HepG2 (cell line): ENCODE measurements at regions not wholly inside any gene's neighbourhood (a gene's known extent, or its start where the extent isn't known, plus 50 kb on each side); places are given as distances from the start of the nearest gene placed in this dataset.
"Not testable (repeated sequence)": the region's sequence is repeated elsewhere in the genome, so short reads cannot be mapped to it uniquely, and the experiment has no call there.

Source experiments
- ATAC-seq: fragments of 200-7000 bp; cut with Tn5 transposase; 3 replicates; pipeline ENCODE4 v1.9.1; 2020; ENCODE audit warnings: mild to moderate bottlenecking, moderate library complexity
- BruUV-seq: library from RNA; stranded (reverse); fragments of 400-500 nt; replicated peaks from 2 replicates; lab custom pipeline; 2021; lab: Mats Ljungman, UMichigan
- CTCF ChIA-PET: fragments of 300-600 bp; formaldehyde crosslinking; extraction: SDS; loops from one replicate; lab custom pipeline; 2021; ENCODE audit warnings: low total read pairs, inconsistent platforms, low intra/inter-chr PET ratio; lab: Yijun Ruan, JAX
- POLR2A ChIA-PET: fragments of 350-600 bp; sonication (Branson Sonifier 250); formaldehyde crosslinking; loops from one replicate; lab custom pipeline; 2020; ENCODE audit warnings: antibody characterized with exemption, inconsistent platforms; lab: Yijun Ruan, JAX
- DNase-seq: peaks from one replicate; pipeline ENCODE4 v3.0.0-alpha.2; 2015; ENCODE audit warnings: low spot score
- FAIRE-seq: peaks from 3 replicates; lab custom pipeline; 2011; peaks lifted over from hg19 to GRCh38; lab: Jason Lieb, UNC
- H2AFZ ChIP-seq: one replicate; pipeline ENCODE4 v1.6.1; 2011; ENCODE audit warnings: low read length, inconsistent platforms
- H3K27ac ChIP-seq: fragments of 300-600 bp; 3 replicates; pipeline ENCODE4 v1.8.0; 2011; ENCODE audit warnings: mixed run types, mild to moderate bottlenecking, mixed read lengths, low read length, inconsistent platforms; ENCODE audit not compliant: insufficient read depth; ENCODE audit errors: extremely low read length
- H3K27me3 ChIP-seq, 2 experiments: fragments of 200-600 bp in 1 of 2; 2 replicates in 1 of 2; 3 replicates in 1 of 2; pipeline versions ENCODE4 v1.6.0 to v1.8.0; 2011; ENCODE audit warnings: low read length in 2 of 2, mild to moderate bottlenecking in 2 of 2, moderate library complexity in 2 of 2, inconsistent platforms in 1 of 2; ENCODE audit not compliant: insufficient read depth in 2 of 2, control insufficient read depth in 1 of 2
- H3K36me3 ChIP-seq, 2 experiments: fragments of 200-600 bp in 1 of 2; replicated peaks in 1 of 2; 2 replicates in 1 of 2; 3 replicates in 1 of 2; pipeline versions ENCODE4 v1.5.1 to v1.8.0; 2011; ENCODE audit warnings: low read length in 2 of 2, inconsistent platforms in 1 of 2; ENCODE audit not compliant: insufficient read depth in 2 of 2, control insufficient read depth in 1 of 2
- H3K4me1 ChIP-seq: 2 replicates; pipeline ENCODE4 v1.5.1; 2012; ENCODE audit warnings: low read length, inconsistent platforms; ENCODE audit not compliant: insufficient read depth
- H3K4me2 ChIP-seq: 2 replicates; pipeline ENCODE4 v1.6.0; 2011; ENCODE audit warnings: low read depth, low read length, inconsistent platforms
- H3K4me3 ChIP-seq, 3 experiments: fragments of 200-600 bp in 1 of 3; sonication (generic), shearing (Covaris generic) in 1 of 3; replicated peaks in 1 of 3; 2 replicates each; pipeline ENCODE4 v1.5.1; 2011 to 2016; ENCODE audit warnings: low read length in 3 of 3, inconsistent platforms in 2 of 3, low read depth in 2 of 3, mild to moderate bottlenecking in 2 of 3, control low read depth in 1 of 3, mixed read lengths in 1 of 3; ENCODE audit not compliant: insufficient read depth in 1 of 3
- H3K79me2 ChIP-seq: one replicate; pipeline ENCODE4 v1.6.1; 2011; ENCODE audit warnings: low read length, inconsistent platforms; ENCODE audit not compliant: insufficient read depth
- H3K9ac ChIP-seq: 2 replicates; pipeline ENCODE4 v1.6.0; 2011; ENCODE audit warnings: mild to moderate bottlenecking, low read depth, low read length, inconsistent platforms; ENCODE audit not compliant: insufficient read depth
- H3K9me3 ChIP-seq: 2 replicates; pipeline ENCODE4 v1.5.1; 2012; ENCODE audit warnings: mild to moderate bottlenecking, low read length
- H4K20me1 ChIP-seq: 2 replicates; pipeline ENCODE4 v1.6.0; 2011; ENCODE audit warnings: inconsistent platforms, mild to moderate bottlenecking, low read length, moderate library complexity; ENCODE audit not compliant: insufficient read depth
- ARHGAP35 ChIP-seq: sonication (generic); formaldehyde crosslinking; IDR thresholded peaks from 2 replicates; pipeline ENCODE4 v1.9.0; 2022; ENCODE audit warnings: mild to moderate bottlenecking, inconsistent platforms, moderate library complexity, missing genetic modification reagents, borderline replicate concordance
- ATF7 ChIP-seq, 2 experiments: fragments of 450-650 bp in 1 of 2; sonication (generic) in 1 of 2; formaldehyde crosslinking in 1 of 2; IDR thresholded peaks; 2 replicates each; pipeline versions ENCODE4 v1.4.0 to v1.6.1; 2016 to 2020; ENCODE audit warnings: antibody characterized with exemption in 1 of 2, mild to moderate bottlenecking in 1 of 2, missing genetic modification reagents in 1 of 2
- KDM3A ChIP-seq: IDR thresholded peaks from 2 replicates; pipeline ENCODE4 v1.6.1; 2018; ENCODE audit warnings: low read depth, missing compliant biosample characterization
- KDM5A ChIP-seq: fragments of 200-600 bp; sonication (generic); IDR thresholded peaks from 2 replicates; pipeline ENCODE4 v1.7.0; 2018; ENCODE audit warnings: antibody characterized with exemption, mild to moderate bottlenecking, low read length, borderline replicate concordance
- MTF1 ChIP-seq: sonication (generic); formaldehyde crosslinking; IDR thresholded peaks from 2 replicates; pipeline ENCODE4 v1.5.0; 2020; ENCODE audit warnings: missing genetic modification reagents
- NKX3-1 ChIP-seq: sonication (generic); formaldehyde crosslinking; IDR thresholded peaks from 2 replicates; pipeline ENCODE4 v1.5.0; 2020; ENCODE audit warnings: missing genetic modification reagents
- SRF ChIP-seq: IDR thresholded peaks from 2 replicates; pipeline ENCODE4 v1.6.1; 2011; ENCODE audit warnings: mild to moderate bottlenecking, low read depth, low read length, moderate library complexity
- SSRP1 ChIP-seq: IDR thresholded peaks from 2 replicates; pipeline ENCODE4 v1.6.1; 2016; ENCODE audit warnings: control low read depth
- ZBTB42 ChIP-seq: sonication (generic); formaldehyde crosslinking; IDR thresholded peaks from 2 replicates; pipeline ENCODE4 v1.5.0; 2020; ENCODE audit warnings: mild to moderate bottlenecking, missing genetic modification reagents
- ZNF12 ChIP-seq: sonication (generic); formaldehyde crosslinking; IDR thresholded peaks from 2 replicates; pipeline ENCODE4 v1.5.0; 2020; ENCODE audit warnings: missing genetic modification reagents
- ZNF180 ChIP-seq: sonication (generic); formaldehyde crosslinking; IDR thresholded peaks from 2 replicates; pipeline ENCODE4 v1.4.0; 2020; ENCODE audit warnings: low read depth, missing genetic modification reagents, borderline replicate concordance
- ZNF432 ChIP-seq: sonication (generic); formaldehyde crosslinking; IDR thresholded peaks from 2 replicates; pipeline ENCODE4 v1.5.0; 2020; ENCODE audit warnings: missing genetic modification reagents, mild to moderate bottlenecking, borderline replicate concordance
- ZNF639 ChIP-seq: conservative IDR thresholded peaks from 2 replicates; pipeline ENCODE4 v1.6.1; 2018; ENCODE audit warnings: missing genetic modification reagents
- WGBS: methylation state at CpG from one replicate; pipeline ENCODE4 v1.1.6; 2017; ENCODE audit warnings: low lambda C conversion rate; 5-methylcytosine and 5-hydroxymethylcytosine counted together
- in situ Hi-C: cut with HindIII; loops from 2 replicates; pipeline ENCODE4 v1.10.0; 2017; ENCODE audit warnings: low pct_unique_long_range_greater_than_20kb; ENCODE audit not compliant: extremely low pct_ligation_motif_present
- intact Hi-C: fragments of 100-400 bp; cut with micrococcal nuclease; formaldehyde crosslinking; loops from one replicate; pipeline ENCODE4 v1.10.0; 2022; ENCODE audit not compliant: unreplicated experiment

DNA sequence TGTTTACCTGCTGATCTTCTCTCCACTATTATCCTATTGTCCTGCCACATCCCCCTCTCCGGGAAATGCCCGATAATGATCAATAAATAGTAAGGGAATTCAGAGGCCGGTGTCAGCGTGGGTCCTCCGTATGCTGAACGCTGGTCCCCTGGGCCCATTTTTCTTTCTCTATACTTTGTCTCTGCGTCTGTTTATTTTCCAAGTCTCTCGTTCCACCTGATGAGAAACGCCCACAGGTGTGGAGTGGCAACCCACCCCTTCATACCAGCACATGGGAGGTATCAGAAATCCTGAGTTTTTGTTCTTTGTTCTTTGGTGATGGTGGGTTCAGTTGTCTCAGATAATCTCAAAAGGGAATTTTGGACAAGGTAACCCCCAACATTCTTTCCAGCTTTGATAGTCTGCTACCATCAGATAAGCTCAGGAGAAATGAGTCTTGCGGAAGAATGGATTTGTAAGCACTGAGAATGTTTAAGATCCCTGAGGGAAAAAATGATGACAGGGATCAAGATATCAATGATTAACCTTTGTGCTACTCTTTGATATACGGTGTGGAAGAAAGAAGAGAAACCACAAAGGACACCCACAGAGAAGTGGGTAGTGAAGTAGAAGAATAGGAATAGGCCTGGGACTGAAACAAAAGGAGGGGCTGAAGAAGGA is 117.9 kb downstream of the CEP44 start (continued):
- TF ChIP-seq ZNF180: no peak
- no peak for TF ChIP-seq ZNF432
- no peak for TF ChIP-seq ARHGAP35 (CRISPR knock-in tag)
- no peak for TF ChIP-seq ZBTB42 (CRISPR knock-in tag)
- TF ChIP-seq NKX3-1 (CRISPR knock-in tag): no peak
- TF ChIP-seq ZNF639: no peak
- no peak for TF ChIP-seq SRF
- no peak for TF ChIP-seq SSRP1 (CRISPR knock-in tag)
- TF ChIP-seq MTF1 (CRISPR knock-in tag): no peak
- TF ChIP-seq ZNF12 (CRISPR knock-in tag): no peak
- no peak for TF ChIP-seq ATF7 (IDR thresholded peaks at IDR 0.05)
- no peak for TF ChIP-seq ATF7 (CRISPR knock-in tag; IDR thresholded peaks at IDR 0.05)
- no peak for TF ChIP-seq KDM3A (CRISPR knock-in tag)
- TF ChIP-seq KDM5A: no peak
- TF ChIP-seq, all 625 proteins: peak for 0

DNA sequence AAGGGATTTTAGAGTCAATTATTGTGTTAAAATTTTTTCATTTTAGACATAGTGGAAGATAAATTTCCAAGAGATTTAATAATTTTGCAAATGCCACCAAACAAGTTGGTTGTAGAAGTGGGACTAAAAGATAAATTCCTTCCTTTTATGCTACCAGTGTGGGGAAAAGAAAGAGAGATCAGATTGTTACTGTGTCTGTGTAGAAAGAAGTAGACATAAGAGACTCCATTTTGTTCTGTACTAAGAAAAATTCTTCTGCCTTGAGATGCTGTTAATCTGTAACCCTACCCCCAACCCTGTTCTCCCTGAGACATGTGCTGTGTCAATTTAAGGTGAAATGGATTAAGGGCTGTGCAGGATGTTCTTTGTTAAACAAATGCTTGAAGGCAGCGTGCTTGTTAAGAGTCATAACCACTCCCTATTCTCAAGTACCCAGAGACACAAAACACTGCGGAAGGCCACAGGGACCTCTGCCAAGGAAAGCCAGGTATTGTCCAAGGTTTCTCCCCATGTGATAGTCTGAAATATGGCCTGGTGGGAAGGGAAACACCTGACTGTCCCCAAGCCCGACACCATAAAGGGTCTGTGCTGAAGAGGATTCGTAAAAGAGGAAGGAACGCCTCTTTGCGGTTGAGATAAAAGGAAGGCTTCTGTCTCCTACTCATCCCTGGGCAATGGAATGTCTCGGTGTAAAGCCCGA is 117.0 kb downstream of the CEP44 start:
- CTCF ChIA-PET, H4K20me1 ChIP-seq, H3K4me1 ChIP-seq, BruUV-seq, H3K27ac ChIP-seq, H3K79me2 ChIP-seq, FAIRE-seq, DNase-seq, H3K9me3 ChIP-seq, in situ Hi-C loops, H2AFZ ChIP-seq, POLR2A ChIA-PET, H3K9ac ChIP-seq, ATAC-seq, H3K36me3 ChIP-seq, intact Hi-C loops, H3K27me3 ChIP-seq, H3K4me2 ChIP-seq, H3K4me3 ChIP-seq: not testable (repeated sequence)
- WGBS: 48% methylated on average over 8 of the region's 8 CpGs
